Stomach (tissue), 8 donors: ENCODE measurements at regions not wholly inside any gene's neighbourhood (a gene's known extent, or its start where the extent isn't known, plus 50 kb on each side); places are given as distances from the start of the nearest gene placed in this dataset.

Experiments
- DNase-seq, 2 donors: peaks; one replicate each; pipeline versions ENCODE4 v3.0.0 to v3.0.0-alpha.2; 2013 to 2019
- H3K27ac ChIP-seq, 5 donors: fragments of 200-600 bp in 4 of 5; sonication (generic) in 4 of 5; one replicate each; pipeline ENCODE4 v1.5.1; 2013 to 2019; ENCODE audit warnings: mild to moderate bottlenecking in 1 of 5, moderate library complexity in 1 of 5
- H3K27me3 ChIP-seq, 3 donors: fragments of 200-600 bp; sonication (generic); one replicate each; pipeline ENCODE4 v1.5.1; 2017 to 2019; ENCODE audit warnings: mixed run types in 1 of 3
- H3K36me3 ChIP-seq, 4 donors: fragments of 200-600 bp; sonication (generic); 1 replicate in 3 of 4; 2 replicates in 1 of 4; pipeline ENCODE4 v1.5.1; 2016 to 2019
- H3K4me1 ChIP-seq, 4 donors: fragments of 200-600 bp; sonication (generic); one replicate each; pipeline ENCODE4 v1.5.1; 2016 to 2019
- H3K4me3 ChIP-seq, 4 donors: fragments of 200-600 bp; sonication (generic) in 3 of 4; one replicate each; pipeline ENCODE4 v1.5.1; 2016 to 2019; ENCODE audit warnings: mild to moderate bottlenecking in 1 of 4
- H3K9me3 ChIP-seq, 4 donors: fragments of 200-600 bp; sonication (generic); one replicate each; pipeline ENCODE4 v1.5.1; 2016 to 2019
- EP300 ChIP-seq: sonication (generic); formaldehyde crosslinking; IDR thresholded peaks from one replicate; pipeline ENCODE4 v1.6.1; 2017; ENCODE audit warnings: antibody characterized with exemption
- POLR2A ChIP-seq, 4 donors: fragments of 450-650 bp; IDR thresholded peaks; one replicate each; pipeline ENCODE4 v1.6.1; 2016; ENCODE audit warnings: antibody characterized with exemption in 4 of 4, control low read depth in 2 of 4, mild to moderate bottlenecking in 1 of 4, moderate library complexity in 1 of 4
- POLR2AphosphoS5 ChIP-seq, 3 donors: sonication (generic); formaldehyde crosslinking; IDR thresholded peaks; one replicate each; pipeline ENCODE4 v1.6.1; 2016; ENCODE audit warnings: antibody characterized with exemption in 3 of 3
- WGBS, 5 donors: extraction: QIAGEN DNeasy Blood & Tissue Kit in 3 of 5; methylation state at CpG; one replicate each; pipeline versions ENCODE4 v1.1.5 to v1.1.7; 2013 to 2018; 5-methylcytosine and 5-hydroxymethylcytosine counted together
- intact Hi-C: fragments of 100-400 bp; cut with DNase I; formaldehyde crosslinking; loops from one replicate; pipeline ENCODE4 v1.15.1; 2023; ENCODE audit warnings: low total_unique reads
- TF ChIP-seq, protein P1 (sequence below), 7 experiments: fragments of 450-650 bp in 4 of 7; fragments of 200-600 bp in 3 of 7; sonication (generic) in 3 of 7; IDR thresholded peaks; one replicate each; pipeline ENCODE4 v1.5.1; 2016 to 2019; ENCODE audit warnings: antibody characterized with exemption in 7 of 7, control low read depth in 2 of 7, mild to moderate bottlenecking in 1 of 7
- donor health status: healthy with polysubstance abuse.
- donor health status: Bipolar disorder and iron deficiency.
- donor health status: healthy.

DNA sequence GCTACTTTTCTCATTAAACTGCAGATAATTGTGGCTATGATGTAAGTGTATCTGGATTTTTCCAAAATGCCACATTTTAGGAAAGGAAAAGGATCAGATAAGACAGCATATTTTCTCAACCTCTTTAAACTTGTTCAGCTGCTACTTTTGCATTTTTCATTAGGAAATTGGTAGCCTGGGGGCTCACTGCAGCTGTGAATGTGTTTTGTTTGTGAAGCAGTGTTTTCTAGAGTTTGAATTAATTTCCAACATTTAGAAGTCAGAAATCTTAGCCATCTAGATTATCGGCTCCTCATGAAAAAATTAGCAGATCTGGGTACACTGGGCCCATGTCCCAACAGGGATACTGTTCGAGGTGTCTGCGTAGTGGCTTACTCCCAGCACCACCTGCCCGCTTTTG, 56.3 kb upstream of the ZDBF2 start:
- TF ChIP-seq, protein P1, sequence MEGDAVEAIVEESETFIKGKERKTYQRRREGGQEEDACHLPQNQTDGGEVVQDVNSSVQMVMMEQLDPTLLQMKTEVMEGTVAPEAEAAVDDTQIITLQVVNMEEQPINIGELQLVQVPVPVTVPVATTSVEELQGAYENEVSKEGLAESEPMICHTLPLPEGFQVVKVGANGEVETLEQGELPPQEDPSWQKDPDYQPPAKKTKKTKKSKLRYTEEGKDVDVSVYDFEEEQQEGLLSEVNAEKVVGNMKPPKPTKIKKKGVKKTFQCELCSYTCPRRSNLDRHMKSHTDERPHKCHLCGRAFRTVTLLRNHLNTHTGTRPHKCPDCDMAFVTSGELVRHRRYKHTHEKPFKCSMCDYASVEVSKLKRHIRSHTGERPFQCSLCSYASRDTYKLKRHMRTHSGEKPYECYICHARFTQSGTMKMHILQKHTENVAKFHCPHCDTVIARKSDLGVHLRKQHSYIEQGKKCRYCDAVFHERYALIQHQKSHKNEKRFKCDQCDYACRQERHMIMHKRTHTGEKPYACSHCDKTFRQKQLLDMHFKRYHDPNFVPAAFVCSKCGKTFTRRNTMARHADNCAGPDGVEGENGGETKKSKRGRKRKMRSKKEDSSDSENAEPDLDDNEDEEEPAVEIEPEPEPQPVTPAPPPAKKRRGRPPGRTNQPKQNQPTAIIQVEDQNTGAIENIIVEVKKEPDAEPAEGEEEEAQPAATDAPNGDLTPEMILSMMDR (IDR thresholded peaks at IDR 0.05): no peak
- no peak for TF ChIP-seq POLR2AphosphoS5 (IDR thresholded peaks at IDR 0.05)
- no peak for TF ChIP-seq EP300
- no peak for TF ChIP-seq POLR2A (IDR thresholded peaks at IDR 0.05)
- no peak overlapping the region for H3K27ac ChIP-seq
- no peak for DNase-seq
- 91 to 95% (median 91%) methylated on average over 4 of the region's 4 CpGs for WGBS, 5 donors
- intact Hi-C loops: no loop called here
- peaks cover 0 to 33% (median 0%) of the 10 kb centered on the region in 3 donors for H3K27me3 ChIP-seq
- no peak overlapping the region for H3K4me3 ChIP-seq
- no peaks in the 10 kb centered on the region for H3K36me3 ChIP-seq
- peaks cover 0 to 5% (median 2%) of the 10 kb centered on the region in 4 donors for H3K4me1 ChIP-seq
- peaks cover 0 to 15% (median 10%) of the 10 kb centered on the region in 4 donors for H3K9me3 ChIP-seq

DNA sequence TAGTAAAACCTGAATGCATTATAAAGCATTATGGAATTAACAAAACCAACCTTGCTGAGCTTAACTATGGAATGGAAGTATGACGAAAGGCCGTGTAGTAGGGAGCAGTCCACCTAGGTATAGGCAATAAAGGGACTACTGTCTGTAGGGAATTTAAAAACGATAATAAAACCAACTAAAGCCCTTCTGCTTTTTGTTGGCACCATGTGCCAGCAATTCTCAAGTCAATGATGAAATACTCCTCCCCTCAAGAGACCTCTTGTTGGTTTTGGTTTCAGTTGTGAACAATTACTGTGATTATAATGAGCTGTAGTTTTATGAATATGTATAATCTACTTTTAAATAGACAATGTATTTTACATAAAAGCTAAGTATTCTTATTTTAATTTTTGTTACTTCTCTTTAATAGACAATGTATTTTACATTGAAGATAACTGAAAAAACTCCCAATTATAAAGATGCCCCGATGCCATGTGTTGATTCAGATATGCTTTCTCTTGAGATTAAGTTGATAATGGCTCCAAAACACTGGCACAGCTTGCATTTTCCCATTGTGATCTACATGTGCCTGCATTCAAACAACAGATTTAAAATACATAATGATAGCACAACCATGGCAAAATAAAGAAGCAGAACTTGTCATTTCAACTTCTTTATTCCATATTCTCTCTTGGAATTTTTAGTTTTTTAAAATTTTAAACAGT, 55.5 kb upstream of the ZDBF2 start:
- Histone ChIP-seq H3K4me1 (no peaks in the 10 kb centered on the region), H3K27ac (no peak overlapping the region), H3K9me3 (peaks cover 0 to 15% (median 10%) of the 10 kb centered on the region in 4 donors), H3K27me3 (peaks cover 0 to 34% (median 0%) of the 10 kb centered on the region in 3 donors), H3K4me3 (no peak overlapping the region), H3K36me3 (no peaks in the 10 kb centered on the region)
- no peak for DNase-seq
- no peak for TF ChIP-seq POLR2A (IDR thresholded peaks at IDR 0.05)
- TF ChIP-seq POLR2AphosphoS5 (IDR thresholded peaks at IDR 0.05): no peak
- TF ChIP-seq, protein P1 (IDR thresholded peaks at IDR 0.05): no peak
- no peak for TF ChIP-seq EP300
- intact Hi-C loops: no loop called here
- 77 to 90% (median 83%) methylated on average over 4 of the region's 4 CpGs for WGBS, 5 donors

DNA sequence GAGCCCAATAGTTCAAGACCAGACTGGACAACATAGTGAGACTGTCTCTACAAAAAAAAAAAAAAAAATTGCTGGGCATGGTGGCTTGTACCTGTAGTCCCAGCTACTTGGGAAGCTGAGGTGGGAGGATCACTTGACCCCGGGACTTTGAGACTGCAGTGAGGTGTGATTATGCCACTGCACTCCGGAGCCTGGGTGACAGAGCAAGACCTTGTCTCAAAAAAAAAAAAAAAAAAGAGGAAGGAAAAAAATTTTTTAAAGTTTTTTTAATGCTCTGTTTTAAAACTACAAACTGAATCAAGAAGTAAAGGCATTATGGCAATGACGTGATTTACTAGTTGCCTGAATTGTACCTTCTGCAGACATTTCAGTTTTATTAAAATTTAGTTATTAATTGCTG, 54.5 kb upstream of the ZDBF2 start:
- WGBS, 5 donors: 44 to 78% (median 52%) methylated on average over 3 of the region's 3 CpGs
- peaks cover 0 to 38% (median 0%) of the 10 kb centered on the region in 3 donors for H3K27me3 ChIP-seq
- H3K27ac ChIP-seq: no peak overlapping the region
- no peak for DNase-seq
- peaks cover 0 to 15% (median 10%) of the 10 kb centered on the region in 4 donors for H3K9me3 ChIP-seq
- no peaks in the 10 kb centered on the region for H3K36me3 ChIP-seq
- intact Hi-C loops: no loop called here
- H3K4me1 ChIP-seq: no peaks in the 10 kb centered on the region
- no peak overlapping the region for H3K4me3 ChIP-seq
- TF ChIP-seq POLR2AphosphoS5 (IDR thresholded peaks at IDR 0.05): no peak
- TF ChIP-seq, protein P1 (IDR thresholded peaks at IDR 0.05): no peak
- TF ChIP-seq EP300: no peak
- TF ChIP-seq POLR2A (IDR thresholded peaks at IDR 0.05): no peak

DNA sequence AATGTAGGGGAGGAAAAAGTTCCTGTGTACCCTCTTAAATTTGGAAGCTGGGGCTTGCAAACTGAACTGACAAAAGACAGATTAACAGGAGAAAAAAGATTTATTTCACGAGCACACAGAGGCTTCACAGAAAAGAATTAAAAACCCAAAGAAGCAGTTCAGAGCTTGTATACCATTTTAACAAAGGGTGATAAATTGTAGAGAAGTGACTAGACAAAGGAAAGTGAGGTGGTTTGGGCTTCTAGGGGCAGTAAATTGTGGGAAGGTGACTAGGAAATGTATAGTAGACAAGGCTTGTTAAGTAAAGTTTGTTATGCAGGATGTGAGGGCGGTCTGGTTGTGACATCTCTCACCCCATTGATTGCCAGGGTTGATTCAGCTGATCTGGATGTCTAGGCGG, 53.5 kb upstream of the ZDBF2 start:
- TF ChIP-seq POLR2AphosphoS5 (IDR thresholded peaks at IDR 0.05): no peak
- no peak for TF ChIP-seq POLR2A (IDR thresholded peaks at IDR 0.05)
- TF ChIP-seq EP300: no peak
- TF ChIP-seq, protein P1 (IDR thresholded peaks at IDR 0.05): no peak
- H3K27me3 ChIP-seq: peaks cover 0 to 31% (median 0%) of the 10 kb centered on the region in 3 donors
- intact Hi-C loops: no loop called here
- H3K36me3 ChIP-seq: no peaks in the 10 kb centered on the region
- H3K9me3 ChIP-seq: peaks cover 0 to 15% (median 10%) of the 10 kb centered on the region in 4 donors
- no peak overlapping the region for H3K27ac ChIP-seq
- no peak overlapping the region for H3K4me3 ChIP-seq
- WGBS, 5 donors: 70 to 85% (median 83%) methylated on average over 3 of the region's 3 CpGs
- no peaks in the 10 kb centered on the region for H3K4me1 ChIP-seq
- no peak for DNase-seq
